HG03439 (cell line): ENCODE measurements at regions not wholly inside any gene's neighbourhood (a gene's known extent, or its start where the extent isn't known, plus 50 kb on each side); places are given as distances from the start of the nearest gene placed in this dataset.
"Not testable (repeated sequence)": the region's sequence is repeated elsewhere in the genome, so short reads cannot be mapped to it uniquely, and the experiment has no call there.

Experiments used
- ATAC-seq: cut with Tn5 transposase; IDR thresholded peaks from one replicate; pipeline ENCODE4 v1.9.1; 2021; ENCODE audit warnings: mild to moderate bottlenecking, moderate library complexity; ENCODE audit not compliant: unreplicated experiment

DNA sequence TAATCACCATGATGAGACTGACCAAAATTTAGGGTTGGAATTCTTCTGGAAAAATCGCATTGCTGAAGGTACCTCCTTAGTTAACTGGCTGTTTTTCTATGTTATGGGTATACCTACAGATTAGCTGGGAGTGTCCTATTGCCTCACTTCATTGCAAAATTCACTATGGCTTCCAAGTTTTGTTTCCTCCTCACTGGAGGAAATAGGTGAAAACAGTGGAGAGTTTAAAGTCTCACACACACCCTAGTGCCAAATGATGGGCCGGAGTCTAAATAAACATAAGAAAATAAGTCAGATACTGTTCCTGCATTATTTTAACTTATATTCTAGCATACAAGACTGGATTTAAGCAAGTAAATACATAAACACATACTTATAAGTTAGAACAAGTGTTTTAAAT lies 98.2 kb downstream of the AHR start:
- ATAC-seq, result no peak

DNA sequence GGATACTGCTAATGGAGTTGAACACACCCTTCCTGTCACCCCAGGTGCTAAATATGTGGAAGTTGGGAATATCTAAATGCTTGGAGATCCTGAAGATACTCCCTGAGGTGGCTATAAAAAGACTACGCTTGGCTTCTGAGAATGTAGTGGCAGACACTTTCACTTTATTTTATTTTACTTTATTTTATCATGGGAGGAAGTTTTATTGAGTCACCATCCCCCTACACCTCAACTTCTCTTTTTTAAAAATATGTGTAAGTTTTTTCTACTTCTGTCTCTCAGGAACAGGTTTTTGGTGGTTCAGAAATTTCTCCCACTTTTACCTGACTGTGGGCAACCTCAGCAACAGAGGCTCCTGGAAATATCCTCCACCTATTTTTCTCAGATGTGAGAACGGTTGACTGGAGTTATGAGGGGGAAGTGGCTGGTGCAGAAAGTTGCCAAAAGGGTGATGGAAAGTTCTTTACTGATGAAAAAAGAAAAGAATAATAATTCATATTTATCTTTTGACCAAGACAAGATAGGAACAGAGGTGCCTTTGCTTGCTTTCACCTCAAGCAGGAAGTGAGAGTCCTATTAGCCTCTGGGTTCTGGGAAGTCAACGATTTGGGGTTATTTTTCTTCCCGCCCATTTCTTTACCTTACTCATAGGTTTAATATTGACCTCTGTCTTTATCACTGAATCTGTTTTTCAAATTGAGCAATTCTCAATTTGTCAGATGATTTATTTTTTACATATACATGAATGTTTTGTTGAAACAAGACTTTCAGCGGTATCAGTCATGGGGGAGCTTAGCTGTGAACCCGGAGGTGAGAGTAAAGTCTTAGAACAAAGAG lies 103.6 kb downstream of the AHR start:
- peak; percentile 72 for ATAC-seq

DNA sequence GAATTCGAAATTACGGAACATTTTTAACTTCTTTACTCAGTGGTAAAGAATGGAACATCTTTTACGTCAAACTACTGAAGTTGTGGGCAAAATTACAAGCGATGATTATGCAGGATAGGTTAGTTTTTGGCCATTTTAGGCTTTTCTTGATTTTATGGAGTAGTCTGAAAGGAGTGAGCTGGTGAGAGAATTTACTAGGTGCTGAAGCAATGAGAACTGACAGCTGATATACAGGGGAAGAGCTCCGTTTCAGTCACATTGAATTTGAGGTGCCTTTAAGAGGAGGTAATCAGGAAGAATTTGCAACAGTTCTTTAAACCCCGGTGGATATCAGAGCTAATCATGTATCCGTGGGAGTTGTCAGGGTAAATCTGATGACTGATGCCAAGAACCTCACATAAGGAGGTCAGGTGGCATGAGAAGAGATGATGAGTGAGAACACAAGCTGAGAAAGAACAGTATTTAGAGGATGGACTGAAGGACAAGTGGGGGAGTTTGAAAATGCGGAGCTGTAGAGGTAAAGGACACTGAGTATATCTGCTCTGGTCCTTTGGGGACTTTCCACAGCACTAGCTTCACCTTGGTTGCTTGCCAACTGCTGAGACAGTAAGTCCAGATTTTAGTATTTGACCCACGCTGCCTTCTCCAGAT lies 104.3 kb downstream of the AHR start:
- ATAC-seq, result peak; percentile 86

DNA sequence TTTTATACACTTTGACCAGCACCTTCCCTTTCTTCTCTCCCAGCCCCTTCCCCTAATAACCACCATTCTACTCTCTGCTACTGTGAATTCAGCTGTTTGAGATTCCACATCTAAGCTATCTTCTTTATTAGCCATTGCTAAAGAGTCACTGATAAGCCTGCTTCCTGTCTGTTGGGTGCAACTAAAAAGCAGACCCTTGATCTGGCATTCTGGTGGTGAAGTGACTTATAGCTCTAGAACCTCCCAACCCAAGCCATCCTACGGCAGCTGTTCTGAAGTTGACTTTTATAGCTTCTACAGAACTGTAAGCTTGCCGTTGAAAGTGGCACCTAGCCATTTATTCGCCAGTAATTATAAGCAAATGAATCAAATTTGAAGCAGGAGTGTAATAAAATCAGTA lies 105.6 kb downstream of the AHR start:
- no peak for ATAC-seq

DNA sequence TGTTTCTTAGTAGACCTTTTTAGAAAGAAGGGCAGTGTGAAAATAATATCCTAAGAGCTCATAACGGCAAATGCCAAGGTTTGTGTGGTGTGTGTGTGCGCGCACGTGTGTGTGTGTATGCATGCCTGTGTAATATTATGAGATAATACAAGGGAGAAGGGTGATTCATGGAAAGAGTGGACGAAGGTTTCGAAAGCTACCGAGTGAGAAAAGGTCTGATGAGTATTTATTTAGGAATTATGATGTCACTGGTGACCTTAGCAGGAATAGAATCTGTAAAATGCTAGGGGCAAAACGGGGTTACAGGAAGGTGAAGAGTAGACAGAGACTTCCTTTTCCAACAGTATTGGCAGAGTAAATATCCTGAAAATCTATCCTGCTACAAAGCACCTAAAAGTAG lies 107.3 kb downstream of the AHR start:
- no peak for ATAC-seq

DNA sequence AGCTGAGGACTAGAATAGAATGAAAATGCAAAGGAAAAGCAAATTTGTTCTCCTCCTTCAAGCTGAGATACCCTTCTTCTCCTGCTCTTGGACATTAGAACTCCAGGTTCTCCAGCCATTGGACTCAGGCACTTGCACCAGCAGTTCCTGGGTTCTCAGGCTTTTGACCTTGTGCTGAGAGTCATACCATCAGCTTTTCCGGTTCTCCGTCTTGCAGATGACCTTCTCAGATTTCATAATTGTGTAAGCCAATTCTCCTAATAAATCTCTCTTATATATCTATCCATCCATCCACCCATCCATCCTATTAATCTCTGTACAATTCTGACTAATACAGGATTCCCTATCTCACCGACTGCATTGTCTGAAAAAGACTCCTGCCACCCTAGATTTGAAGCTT lies 108.3 kb downstream of the AHR start:
- no peak for ATAC-seq

DNA sequence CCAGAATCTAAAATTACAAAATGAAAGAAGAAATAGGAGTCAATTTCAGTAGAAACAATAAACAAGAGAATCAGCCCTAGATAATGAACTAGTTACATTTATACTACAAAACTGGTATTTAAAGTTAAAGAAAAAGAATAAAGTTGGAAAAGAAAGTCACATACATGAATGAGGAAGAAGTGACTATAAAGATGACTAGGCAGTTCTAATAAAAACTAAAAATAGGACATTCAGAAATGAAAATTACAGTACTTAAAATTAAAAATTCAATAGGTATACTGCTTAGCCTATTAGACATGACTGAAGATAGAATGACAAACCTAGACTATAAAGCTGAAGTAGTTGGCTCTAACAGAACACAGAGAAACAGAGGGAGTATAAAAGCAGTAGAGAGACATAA lies 108.8 kb downstream of the AHR start:
- ATAC-seq, result no peak

DNA sequence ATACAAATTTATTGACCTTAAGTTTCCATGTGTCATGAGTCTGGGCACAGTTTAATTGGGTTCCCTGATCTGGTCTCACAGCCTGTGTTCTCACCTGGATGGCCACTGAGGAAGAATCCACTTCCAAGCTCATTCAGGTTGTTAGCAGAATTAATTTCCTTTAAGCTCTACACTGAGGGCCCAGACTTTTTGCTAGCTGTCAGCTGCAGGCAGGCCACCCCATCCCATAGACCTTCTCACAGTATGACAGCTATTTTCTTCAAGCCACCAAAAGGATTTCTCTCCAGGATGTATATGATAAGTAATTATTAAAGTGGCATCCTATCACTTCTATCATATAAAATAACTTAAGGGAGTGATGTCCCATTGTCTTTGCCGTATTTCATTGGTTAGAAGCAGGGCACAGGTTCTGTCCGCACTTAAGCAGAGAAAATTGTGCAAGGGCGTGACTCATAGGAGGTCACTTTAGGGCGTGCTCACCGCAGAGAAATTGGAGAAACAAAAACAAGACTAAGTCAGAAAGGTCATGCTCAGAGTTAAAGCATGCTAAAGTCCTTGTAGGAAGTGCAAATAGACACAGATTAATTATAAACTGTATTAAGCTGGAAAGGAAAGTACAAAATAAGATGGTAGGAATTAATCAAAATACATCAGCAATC lies 109.9 kb downstream of the AHR start:
- ATAC-seq, result no peak

DNA sequence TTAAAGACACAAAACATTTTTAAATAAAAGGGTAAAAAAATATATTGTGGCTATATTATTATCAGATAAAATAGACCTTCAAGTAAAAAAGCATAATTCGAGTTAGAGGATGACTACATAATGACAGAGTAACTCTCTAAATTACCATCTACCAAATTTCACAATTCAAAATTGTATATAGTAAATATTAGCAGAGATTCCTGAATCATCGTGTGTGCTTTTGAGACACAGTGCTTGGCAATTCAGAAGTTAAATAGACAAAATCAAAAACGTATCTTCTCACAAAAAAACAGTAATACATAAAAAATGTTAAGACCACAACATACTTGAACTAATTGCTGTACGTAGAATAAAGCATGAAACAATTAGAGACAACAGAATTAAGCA lies 110.4 kb downstream of the AHR start:
- no peak for ATAC-seq

DNA sequence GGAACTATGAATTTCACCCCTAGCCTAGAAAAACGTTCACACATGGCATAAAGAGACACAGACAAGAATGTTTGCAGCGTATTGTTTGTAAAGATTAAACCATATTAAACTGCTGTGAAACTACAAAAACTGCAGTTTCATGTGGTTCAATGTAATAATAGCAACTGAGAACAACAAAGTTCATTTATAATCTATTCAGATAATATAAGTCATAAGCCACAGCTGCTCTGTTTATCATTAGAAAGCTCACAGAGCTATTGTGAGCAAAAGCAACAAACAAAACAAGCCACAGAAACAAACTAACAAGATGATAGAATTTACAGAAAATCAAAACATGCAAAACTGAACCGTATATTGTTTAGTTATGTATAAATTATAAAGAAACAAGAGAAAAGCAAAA lies 113.5 kb downstream of the AHR start:
- ATAC-seq, result peak; percentile 81

DNA sequence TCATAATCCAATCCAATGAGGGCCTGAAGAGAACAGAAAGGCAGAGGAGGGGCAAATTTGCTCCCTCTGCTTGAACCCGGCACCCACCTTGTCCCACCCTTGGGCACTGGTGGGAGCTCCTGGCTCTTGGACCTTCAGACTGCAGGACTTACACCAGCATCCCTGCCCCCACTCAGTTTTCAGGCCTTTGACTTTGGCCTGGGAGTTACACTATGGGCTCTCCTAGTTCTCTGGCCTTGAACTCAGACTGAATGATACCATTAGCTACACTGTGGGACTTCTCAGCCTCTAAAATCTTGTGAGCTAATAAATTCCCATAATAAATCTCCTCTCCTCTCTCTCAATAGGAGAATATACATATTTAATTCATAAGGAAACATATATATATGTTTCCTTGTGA lies 114.4 kb downstream of the AHR start:
- no peak for ATAC-seq

DNA sequence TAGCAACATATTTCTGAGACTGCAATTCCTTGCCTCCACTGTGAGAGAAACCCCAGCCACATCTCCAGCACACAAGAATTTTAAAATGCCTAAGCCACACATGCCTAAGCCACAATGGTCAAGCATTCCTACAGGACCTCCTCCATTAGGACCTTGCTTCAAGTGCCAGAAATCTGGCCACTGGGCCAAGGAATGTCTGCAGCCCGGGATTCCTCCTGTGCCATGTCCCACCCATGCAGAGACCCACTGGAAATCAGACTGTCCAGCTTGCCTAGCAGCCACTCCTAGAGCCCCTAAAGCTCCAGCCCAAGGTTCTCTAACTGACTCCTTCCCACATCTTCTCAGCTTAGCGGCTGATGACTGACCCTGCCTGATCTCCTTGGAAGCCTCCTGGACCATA lies 117.5 kb downstream of the AHR start:
- ATAC-seq, result no peak

DNA sequence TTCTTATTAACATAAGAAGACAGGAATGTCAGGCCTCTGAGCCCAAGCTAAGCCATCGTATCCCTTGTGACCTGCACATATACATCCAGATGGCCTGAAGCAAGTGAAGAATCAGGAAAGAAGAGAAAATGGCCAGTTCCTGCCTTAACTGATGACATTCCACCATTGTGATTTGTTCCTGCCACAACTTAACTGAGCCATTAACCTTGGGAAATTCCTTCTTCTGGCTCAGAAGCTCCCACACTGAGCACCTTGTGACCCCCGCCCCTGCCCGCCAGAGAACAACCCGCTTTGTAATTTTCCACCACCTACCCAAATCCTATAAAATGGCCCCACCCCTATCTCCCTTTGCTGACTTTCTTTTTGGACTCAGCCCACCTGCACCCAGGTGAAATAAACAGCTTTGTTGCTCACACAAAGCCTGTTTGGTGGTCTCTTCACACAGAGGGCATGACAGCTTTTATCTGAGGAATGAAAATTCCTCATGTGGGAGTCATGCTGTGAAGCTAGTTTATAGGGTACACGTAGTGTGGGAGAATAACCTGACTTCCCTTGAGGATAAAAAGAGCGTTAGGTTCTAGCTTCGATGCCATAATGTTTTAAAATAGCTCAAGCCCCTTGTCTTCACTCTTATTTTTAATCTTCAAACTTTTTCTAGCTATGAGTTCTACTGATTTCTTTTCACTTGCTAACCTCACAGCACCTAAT lies 122.0 kb downstream of the AHR start:
- not testable (repeated sequence) for ATAC-seq

DNA sequence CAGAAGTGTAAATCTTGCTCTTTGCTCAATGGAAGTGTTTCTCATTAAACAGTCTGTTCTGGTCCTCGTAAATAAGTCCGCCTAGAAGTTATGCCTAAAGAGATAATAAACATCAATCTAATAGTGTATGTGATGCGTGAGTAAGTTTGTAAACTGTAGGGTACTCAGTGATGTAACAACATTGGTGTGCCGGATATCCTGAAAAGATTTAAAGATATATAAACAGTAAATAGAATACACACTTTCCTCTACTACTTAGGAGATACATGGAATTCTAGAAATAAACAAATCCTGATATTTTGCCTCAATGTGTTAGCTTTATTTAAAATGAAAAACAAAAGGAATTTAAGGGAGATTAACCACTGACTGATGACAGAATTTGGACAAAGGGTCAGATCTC lies 123.5 kb downstream of the AHR start:
- no peak for ATAC-seq

DNA sequence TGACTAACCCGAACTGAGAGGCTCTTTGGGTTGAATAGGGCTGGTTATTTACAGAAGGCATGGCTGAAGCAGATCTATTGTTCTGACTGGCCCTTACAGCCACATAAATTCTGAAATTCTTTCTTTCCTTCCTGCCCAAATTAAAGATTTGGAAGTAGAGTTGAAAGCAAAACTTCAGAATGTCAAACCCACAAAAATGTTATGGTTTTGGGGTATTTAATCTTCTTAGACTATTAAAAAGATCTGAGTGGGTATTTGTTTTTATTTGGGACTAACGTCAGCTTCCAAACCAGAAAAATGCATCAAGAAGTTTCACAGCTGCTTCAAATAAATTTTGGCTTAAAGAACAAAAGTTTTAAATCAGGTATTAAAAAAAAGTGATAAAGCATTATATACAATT lies 124.5 kb downstream of the AHR start:
- ATAC-seq, result no peak

DNA sequence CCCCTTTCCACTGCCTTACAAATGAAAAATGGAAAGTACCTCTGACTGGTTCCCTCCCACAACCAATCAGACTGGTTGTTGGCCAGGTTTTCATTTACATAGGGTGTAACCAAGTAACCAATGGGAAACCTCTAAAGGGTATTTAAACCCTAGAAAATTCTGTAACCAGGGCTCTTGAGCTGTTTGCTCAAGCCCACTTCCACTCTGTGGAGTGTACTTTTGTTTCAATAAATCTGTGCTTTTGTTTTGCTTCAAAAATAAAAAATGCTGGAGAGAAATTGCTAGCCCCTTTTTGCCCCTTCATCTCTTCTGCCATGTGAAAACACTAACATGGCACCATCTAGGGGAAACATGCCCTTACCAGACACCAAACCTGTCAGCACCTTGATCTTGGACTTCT lies 129.5 kb downstream of the AHR start:
- ATAC-seq, result no peak

DNA sequence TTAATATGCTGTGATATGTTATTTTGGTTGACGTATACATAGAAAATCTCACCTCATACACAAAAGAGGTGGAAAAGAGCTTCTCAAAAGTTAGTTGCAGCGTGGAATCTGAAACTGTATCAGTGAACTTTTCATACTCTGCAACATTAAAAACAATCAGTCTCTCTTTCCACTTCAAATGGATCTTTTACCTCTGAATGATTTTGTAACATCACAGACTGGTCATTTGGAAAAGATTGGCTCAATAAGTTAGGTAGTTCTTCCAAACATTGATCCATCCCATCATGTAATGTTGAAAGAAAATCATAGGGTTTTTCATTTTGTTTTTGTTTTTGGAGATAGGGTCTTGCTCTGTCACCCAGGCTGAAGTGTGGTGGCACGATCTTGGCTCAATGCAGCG lies 131.1 kb downstream of the AHR start:
- no peak for ATAC-seq

DNA sequence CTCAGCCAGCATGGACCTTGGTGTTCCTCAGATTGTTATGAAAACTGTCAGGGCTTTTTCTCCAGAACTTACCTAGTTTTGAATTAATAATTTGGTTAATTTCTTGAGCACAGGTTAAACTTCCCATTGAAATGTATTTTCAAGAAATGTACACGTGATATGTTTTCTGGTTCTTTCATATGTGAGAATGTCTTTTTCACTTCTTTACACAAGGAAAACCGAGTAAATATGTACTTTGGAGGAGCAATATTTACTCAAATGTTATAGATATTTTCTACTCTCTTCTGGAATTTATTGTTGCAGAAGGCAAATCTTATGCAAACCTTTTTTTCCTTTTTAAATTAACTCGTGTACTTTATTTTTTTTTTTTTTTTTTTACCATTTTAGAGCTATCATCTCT lies 134.3 kb downstream of the AHR start:
- no peak for ATAC-seq

DNA sequence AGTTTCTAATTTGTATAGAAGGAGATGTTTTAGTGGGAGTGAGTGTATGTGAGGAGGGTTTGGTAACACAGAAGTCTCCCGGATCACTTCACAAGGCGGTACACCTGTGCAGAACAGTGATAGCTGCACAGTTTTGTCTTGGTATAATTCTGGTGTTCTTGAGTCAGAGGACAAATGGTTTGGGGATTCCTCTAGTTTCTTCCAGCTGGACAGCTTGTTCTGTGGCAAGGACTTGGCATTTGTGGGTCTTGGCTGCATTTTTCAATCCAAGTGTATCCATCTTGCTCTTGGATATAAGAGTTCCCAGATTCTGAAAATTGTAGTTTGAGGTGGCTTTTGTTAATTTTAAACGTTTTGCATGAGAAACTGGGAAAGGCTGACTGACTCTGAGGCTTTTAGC lies 135.7 kb downstream of the AHR start:
- ATAC-seq, result no peak

DNA sequence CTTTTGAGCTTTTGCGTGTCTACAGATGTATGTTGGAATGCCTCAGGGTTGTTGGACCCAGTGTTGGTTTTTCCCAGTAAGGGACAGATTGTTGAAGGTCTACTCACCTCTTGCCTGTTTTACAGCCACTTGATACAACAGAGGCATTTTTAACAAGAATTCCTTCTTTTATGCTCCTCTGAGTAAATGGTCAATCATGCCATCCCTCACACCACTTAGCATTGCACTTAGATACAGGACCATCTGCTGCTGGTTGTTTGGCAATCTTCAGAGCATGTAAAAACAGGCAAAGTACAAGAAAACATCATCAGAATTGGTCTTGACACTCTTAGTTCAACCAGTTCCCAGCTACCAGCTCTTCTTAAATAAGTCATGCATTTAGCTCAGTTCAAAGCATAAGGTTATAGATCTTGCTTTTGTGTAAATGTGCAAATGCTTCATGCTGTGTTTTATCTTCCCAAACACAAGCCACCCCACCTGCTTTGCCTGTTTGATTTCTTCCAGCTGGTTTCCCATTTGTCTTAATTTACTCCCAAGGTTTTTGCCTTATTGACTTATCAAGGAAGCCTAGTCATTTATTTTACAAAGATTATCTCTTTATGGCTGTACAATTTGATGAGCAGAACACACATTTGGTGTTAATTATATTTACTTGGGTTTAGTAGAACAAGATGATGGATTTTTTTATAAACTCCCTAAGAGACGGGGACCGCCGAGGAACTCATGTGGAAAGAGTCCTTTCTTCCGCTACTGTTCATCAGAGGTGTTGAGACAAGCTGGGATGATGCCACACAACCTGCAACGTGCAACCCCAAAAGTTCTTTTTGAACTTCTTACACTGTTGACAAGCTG lies 136.6 kb downstream of the AHR start:
- no peak for ATAC-seq

DNA sequence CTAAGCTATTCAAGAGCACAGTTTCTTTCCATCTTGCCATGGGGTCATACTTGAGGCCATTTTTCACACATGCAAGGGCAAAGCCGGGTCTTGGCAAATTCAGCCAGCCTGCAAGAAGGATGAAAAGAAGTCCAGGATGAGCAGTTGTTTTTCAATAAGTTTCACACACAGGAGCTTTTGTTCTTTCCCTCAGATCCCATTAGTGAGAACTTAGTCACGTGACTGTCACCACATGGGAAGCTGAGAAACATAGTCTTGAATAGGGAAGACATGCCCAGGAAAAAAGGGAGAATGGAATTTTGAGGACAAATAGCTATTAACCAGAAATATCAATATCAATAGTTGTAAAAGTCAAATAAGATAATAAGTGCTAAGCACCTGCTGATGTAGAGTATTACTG lies 137.7 kb downstream of the AHR start:
- no peak for ATAC-seq
